ENCODE measurements at regions not wholly inside any gene's neighbourhood (a gene's known extent, or its start where the extent isn't known, plus 50 kb on each side); places are given as distances from the start of the nearest gene placed in this dataset.

DNA sequence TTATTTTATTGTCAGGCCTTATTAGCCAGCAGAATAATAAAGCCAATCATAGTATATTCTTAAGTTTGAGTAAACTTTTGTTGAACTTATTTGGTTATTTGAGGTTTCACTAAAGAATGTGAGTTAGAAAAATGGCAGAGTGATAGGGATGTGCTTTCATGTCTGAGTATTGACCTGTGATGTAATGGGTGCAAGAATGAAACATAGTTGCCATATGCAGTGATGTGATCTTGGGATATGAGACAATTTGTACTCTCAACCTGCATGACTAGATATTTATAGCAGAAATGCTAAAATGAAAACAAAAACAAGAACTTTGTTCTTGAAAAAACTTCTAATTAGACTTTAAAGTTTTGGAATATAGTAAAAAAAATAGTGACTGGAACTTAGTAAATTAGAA is 97.9 kb downstream of the DISP1 start:
- DNase-seq (ENCODE audit: low spot score) = no peak

DNA sequence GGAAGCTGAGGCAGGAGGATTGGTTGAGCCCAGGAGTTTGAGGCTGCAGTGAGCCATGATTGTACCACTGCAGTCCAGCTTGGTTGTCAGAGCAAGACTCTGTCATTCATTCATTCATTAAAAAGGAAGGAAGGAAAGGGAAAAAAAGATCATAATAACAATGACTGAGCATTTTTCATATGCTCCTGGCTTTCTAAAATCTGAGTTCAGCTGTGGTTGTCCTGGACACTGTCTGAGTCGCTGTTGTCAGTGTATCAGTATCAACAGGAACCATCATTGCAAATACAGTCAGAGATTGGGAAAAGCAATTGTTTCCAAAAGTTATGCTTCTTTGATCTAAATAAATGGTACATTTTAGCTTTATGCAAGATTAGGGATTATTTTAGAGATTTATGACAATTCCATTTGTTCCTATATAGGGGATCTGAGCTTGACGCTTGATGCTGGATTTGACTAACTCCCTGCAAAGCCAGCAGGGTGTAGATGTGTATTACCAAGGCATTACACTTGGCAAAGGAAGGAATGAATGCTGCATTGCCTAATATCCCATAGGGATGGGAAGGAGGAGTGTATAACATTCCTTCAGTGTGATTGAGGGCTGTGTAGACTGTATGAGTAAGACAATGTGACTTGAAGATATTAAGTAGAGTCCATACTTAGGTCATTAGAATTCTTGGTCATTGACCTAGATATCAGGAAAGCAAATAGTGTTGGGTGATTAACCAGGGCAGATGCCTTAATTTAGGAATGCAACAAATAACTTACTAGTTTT is 100.2 kb downstream of the DISP1 start:
- DNase-seq (ENCODE audit: low spot score) = peak; percentile 54

DNA sequence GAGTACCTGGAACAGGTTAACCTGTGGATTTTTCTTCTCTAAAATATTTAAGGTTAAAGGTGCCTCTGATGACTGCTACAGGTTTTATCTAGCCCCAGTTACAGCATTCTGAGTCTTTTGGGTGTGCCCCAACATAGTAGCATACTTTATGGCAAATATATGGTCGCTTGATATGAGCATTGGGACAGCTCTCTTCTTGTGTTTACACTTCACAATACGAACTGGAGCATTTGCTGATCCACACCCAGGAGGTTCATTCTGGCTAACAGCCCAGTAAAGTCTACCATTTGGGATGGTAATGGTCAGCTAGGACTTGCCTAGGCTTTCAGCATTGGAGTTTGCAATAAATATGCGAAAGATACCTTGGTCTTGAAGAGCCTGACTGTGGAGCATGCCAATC is 101.3 kb downstream of the DISP1 start:
- DNase-seq (ENCODE audit: low spot score) = no peak

DNA sequence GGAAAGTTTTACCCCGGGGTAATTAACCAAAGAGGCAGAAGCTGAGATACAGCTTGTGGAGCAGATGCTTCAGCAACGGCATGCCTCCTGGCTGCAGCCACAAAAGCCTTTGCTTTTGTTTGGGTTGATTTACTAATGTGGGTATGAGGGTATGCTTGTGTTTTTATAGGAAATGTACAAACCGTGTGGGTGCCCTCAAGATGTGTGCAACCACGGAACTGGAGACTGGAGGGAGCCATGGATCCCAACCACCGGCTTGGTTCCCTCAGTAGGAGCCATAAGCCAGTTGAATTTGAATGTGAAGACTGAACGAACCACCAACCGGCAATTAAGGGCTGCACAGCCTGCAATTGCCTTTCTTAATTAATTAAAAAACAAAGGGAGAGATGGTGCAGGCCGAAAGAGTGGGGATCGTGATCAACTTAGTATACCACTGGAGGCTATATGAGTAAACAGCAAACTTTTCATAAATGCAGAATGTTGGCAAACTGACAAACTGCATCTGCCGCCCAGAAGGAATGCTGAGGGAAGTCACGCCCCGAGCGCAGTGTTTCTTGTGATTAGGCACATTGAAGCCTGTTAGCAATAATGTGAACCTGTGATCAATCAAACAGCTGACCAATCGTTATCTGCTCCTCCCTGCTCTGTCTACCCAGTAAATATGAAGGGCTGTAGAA is 104.1 kb downstream of the DISP1 start:
- no peak for DNase-seq (ENCODE audit: low spot score)

DNA sequence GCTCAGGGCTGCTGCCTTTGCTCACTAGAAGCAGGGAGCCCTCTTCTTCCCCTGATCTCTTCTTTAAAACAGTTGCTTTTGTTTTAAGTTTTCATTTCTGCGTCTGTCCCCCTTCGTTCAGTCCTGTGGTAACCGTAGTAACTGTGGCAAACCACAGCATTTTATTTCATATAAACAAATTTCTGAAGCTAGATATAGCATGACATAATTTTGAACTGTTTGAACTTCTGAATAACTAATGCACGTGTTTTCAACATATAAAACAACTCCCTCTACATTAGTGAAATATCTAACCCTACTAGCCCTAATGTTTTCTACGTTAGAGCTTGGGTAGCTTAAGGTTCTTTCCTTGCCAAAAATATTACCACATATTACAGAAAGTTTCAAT is 104.6 kb downstream of the DISP1 start:
- no peak for DNase-seq (ENCODE audit: low spot score)

DNA sequence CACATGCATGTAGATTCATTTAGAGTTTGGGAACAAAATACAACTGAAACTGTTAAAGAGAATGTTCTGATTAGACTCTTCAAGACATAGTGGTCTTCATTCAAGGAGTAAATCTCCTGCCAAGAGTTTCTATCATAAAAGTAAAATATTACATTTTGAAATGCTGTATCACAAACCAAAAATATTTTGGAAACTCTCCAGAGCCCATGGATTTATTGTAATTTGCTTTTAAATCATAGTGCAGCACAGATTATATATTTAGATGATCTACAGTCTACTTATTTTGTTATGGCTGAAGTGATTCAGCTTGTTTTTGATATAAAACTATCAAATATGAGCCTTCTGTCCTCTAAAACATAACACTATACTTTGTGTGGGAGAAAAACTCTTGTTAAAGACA is 105.3 kb downstream of the DISP1 start:
- no peak for DNase-seq (ENCODE audit: low spot score)

DNA sequence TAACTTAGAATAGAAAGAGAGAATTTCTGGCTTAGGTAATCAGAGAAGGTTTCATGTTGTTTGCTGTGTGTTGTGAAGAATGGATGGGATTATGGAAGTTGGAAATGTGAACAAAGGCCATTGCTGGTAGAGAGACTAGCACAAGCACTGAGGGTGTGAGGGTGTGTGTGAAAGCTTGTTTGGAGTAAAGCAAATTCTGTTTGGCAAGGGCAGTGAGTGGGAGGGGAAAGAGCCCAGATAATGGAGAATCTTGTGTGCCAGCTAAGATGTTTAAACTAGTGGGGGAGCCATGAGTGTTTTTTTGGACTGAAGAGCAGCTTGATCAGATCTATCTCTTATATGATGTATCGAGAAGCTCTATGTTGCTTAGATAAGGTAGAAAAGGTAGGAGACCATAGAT is 107.1 kb downstream of the DISP1 start:
- no peak for DNase-seq (ENCODE audit: low spot score)

DNA sequence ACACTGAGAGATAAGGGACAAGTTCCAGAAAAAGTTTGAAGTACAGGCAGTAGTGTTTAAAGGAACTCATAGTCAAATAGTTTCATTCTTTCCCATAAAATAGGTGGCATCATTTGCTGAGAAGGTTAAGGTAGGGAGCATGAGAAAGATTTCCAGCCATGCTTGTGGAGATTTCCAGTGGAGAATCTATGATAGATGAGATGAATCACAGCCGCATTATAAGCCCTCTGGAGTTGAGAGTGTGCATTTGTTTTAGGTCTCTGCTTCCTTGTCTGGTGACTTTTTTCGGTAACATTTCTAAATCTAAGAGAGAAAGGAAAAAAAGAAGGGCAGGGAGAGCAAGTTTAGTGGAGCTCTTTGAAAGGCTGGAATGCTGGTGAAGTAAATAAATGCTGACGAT is 108.7 kb downstream of the DISP1 start:
- DNase-seq (ENCODE audit: low spot score) = no peak

DNA sequence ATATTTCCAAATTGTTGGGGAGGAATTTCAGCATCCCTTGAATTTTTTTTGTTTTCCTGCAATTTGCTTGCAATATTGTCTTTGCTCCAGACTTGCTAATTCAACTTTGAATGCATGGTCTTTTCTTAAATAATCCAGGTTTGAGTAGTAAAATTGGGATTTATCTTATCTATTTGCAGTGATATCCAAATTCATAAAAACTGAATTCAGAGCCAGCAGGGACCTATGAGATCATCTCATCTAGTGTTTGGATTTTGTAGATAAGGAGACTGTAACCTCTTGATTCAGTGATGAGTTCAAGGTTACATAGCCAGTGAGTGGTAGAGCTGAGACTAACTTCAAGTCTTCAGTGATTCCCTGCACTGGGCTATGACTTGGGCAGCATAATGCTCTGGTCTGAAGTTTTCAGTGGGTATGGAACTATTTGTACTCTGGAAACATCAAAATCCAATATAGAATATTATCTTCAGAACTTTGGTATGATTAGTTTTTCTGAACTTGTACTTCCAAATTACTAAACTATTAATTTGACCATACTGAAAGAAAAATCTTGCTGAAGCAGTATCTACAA is 109.4 kb downstream of the DISP1 start:
- no peak for DNase-seq (ENCODE audit: low spot score)

DNA sequence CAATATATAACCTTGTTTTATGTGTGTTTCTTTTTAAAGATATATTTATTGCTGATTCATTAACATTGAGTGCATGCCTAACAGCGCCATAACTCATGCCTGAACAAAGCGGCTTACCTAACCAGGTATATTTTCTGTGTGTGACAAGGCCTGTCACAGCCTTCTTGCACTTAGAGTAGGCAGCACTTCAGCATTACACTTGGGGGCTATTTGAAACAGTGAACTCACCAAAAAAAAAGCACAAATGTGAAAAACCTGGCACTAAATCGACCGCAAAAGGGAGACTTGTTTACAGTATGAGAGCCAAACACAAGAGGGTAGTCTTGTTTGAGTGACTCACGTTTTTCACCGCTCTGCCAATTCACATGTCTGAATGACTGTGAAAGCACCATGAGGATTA is 111.7 kb downstream of the DISP1 start:
- DNase-seq (ENCODE audit: low spot score) = peak; percentile 69

DNA sequence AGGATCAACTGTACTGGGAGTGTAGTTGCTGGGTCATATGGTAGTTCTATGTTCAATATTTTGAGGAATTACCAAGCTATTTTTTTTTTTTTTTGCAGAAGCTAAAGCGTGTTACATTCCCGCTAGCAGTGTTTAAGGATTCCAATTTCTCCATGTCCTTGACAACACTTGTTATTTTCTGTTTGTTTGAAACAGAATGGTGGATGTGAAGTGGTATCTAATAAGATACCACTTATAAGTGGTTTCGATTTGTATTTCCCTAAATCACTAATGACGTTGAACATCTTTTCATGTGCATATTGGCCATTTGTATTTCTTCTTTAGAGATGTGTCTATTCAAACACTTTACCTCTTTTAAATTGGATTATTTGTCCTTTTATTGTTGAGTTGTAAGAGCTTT is 112.2 kb downstream of the DISP1 start:
- DNase-seq (ENCODE audit: low spot score) = no peak

DNA sequence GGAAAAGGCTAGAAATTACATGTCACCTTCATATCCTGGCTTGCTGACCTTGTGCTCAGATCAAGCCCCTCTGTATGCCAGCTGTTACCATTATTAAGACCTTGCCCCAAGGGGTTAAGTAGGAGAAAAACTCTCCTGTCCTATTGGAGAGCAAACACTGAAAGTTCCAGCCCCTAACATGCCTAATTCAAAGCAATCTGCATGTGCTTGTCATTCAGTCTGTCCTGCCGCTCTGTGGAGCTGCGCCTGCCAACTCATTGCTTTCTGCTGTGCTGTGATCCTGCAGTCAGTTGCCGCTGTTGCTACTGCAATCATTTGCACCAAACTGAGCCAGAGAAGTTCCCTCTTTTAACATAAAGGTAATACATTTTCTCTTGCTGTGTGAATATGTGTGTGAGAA is 113.4 kb downstream of the DISP1 start:
- peak; percentile 10 for DNase-seq (ENCODE audit: low spot score)

DNA sequence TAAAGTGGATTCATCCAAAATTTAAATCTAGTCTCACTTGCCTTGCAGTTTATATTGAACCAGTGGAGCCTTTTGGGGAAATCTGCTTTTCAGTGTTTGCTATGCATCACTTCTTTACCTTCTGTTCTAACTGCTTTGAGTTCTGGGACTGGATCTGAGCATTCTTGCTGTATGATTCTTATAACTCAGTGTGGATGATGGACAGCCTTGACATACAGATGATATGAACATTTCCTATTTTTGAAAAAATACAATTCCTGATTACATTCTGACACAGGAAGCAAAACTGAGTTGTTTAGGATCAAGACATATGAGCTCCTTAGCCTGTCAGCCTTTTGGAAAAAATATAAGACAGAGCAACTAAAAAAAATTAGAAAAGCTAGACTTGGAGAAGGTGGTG is 115.2 kb downstream of the DISP1 start:
- DNase-seq (ENCODE audit: low spot score) = no peak

DNA sequence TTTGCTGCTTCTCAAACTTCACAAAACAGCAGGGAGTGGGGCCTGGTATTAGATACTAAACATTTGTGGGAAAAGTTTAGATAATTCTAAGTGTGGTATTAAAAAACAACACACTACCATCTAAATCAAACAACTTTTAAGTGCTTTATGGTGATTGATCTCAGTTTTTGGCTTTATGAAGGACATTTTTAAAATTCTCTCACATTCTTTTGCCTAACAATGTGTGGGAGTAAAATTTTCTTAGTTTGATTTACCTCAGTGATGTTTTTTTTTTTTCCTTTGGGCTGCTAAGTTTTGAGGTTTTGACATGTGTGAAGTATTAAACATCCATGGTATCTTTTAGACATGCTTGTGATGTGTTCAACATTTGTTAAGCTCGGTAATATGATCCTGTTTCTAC is 116.2 kb downstream of the DISP1 start:
- no peak for DNase-seq (ENCODE audit: low spot score)

DNA sequence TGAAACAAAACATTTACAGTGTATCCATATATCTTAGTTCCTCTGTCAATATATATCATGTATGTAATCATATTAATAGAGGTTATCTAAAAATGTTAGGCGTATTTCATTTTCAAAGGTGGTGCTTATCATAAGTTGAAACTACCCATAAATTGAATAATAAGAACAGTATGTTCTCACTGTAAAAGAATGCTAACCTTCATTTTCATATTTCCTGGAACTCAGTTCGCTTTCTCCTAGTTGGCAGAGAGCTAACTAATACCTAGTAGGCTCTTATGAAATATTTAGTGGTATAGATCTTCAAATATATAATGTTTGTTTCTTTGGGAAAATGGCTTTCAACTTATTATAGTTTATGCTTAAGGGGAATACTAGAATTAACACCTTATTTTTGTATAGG is 118.4 kb downstream of the DISP1 start:
- DNase-seq (ENCODE audit: low spot score) = no peak

DNA sequence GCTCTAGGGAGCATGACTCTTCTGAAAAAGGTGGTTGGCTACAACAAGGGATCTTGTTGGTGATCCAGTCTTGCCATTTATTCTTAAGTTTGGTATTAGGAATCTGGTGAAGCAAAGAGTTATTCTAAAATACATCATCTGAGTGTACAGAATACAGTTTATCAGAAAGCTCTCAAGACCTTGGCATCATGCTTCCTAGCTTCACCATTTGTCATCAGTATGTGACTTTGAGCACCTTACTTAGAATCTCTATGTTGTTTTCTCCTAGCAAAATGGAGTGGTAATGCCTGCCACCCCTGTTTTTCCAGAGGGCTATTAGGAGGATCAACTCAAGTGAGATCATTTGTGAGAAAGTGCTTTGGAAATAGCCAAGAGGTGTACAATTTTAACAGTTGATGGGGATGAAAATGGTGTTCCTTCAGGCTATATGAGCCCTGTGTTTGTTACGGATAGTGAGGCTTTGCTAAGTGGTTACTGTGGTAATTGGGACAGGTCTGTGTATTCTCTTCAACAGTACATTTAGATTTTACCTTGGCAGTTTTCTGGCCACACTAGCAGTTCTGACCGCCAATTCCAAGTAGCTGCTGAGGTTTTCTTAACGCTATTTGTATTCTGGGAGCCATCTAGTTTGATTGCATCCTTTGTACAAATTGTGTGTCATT is 120.5 kb downstream of the DISP1 start:
- no peak for DNase-seq (ENCODE audit: low spot score)

DNA sequence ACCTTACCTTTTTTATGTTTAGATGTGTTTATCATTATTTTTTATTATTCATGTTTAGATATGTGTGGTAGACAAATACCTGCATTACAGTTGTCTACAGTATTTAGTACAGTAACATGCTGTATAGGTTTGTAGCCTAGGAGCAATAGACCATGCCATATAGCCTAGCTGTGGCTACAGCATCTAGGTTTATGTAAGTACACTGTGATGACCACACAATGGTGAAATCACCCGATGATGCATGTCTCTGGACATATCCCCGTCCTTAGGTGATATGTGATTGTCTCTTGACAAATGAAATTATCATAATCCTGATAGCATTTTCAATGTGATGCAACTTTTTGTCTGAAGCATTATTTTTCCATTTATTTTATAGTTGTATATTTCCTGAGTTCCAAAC is 121.2 kb downstream of the DISP1 start:
- no peak for DNase-seq (ENCODE audit: low spot score)

DNA sequence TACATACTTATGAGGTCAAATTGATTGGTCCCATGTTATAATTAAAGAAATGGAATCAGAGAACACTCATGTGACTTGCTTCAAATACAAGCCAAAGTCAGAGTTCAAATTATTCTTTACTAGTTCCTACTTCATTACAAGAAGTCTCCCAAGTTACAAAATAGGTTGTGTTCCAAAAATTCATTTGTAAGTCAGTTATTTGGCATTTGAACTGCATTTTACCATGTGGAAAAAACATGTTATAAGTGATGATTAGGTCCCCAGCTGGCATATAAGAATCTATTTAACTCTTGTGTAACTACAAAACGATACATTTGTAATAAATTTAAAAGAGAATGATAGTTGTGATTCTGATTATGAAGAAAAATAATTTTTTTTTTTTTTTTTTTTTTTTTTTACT is 124.1 kb downstream of the DISP1 start:
- DNase-seq (ENCODE audit: low spot score) = no peak

DNA sequence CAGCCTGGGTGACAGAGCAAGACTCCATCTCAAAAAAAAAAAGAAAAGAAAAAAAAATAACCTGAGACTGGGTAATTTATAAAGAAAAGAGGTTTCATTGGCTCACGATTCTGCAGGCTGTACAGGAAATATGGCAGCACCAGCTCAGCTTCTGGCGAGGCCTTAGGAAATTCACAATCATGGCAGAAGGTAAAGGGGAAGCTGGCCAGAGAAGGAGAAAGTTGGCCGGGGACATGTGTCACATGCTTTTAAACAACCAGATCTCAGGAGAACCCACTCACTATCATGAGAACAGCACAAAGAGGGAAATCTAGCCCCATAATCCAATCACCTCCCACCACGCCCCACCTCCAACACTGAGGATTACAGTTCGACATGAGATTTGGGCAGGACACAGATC is 125.3 kb downstream of the DISP1 start:
- DNase-seq (ENCODE audit: low spot score) = no peak

DNA sequence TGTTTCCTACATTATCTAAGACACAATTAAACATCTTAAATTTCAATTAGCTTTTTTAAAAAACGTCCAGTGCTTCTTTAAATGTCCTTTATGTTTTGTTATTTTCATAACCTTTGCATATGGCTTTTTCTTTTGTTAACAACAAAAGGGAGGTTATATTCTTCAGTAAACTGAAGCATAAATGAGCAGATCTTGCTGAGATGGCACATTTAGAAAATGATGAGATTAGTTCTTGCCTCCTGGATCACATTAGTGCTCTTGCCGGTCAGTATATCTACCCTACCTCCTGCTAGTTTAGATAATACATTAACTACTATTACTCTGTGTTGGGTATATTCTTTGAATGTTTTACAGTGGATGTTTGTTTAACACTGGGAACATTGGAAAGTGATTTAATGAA is 126.1 kb downstream of the DISP1 start:
- DNase-seq (ENCODE audit: low spot score) = no peak

DNA sequence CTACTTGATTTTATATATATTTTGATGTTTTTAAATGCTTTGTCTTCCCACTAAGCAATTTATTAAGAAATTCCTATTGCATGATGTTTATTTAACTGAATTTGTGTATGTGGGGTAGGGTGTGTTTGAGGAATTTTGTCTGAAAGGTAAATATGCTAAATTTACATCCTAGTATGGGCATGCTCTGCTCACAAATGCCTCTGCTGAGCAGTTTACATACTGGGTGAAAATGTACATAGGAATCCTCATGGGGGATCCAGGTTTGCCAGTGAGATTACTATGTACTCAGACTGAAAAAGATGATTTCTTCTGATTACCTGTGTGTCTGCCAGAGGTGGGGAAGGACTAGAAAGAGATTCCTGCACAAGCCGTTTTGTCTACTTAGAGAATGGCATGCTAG is 126.6 kb downstream of the DISP1 start:
- DNase-seq (ENCODE audit: low spot score) = no peak

DNA sequence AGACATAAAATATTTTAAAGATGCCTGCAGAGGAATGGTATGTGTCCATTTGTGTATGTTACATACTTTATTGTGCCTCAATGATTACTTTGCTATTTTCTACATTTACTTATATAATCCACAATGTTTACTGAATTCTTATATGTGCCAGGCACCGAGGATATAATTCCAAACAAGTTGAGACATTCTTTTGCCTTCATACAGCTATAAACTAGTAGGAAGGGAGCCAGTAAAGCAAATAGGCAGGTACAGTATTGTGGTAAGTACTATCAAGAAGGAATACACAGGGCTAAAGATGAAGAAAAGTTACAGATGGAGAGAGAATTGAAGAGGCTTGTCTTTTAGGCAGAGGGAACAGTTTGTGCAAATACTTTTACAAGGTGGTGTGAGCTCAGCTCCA is 131.6 kb downstream of the DISP1 start:
- DNase-seq (ENCODE audit: low spot score) = no peak

DNA sequence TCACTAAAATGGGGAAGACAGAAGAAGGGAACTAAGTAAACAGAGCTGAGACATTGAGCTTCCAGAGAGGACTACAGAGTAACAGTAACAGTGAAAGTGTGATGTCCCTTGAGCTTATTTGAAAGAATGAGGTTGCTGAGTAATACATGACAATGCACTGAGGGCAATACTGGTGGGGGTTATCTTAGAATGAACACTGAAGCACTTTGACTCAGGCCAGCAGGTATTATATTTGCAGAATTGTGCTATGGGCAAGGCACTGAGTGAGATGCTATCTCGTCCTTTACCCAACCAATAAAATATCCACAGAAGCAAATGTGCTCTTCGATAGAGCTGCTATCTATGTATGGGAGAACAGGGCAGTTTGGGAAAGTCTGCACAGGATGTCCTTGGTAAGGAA is 133.2 kb downstream of the DISP1 start:
- DNase-seq (ENCODE audit: low spot score) = no peak
